OCI-LY1 (cell line): ENCODE measurements at regions not wholly inside any gene's neighbourhood (a gene's known extent, or its start where the extent isn't known, plus 50 kb on each side); places are given as distances from the start of the nearest gene placed in this dataset.

Source experiments
- H2AFZ ChIP-seq: fragments of 200-600 bp; sonication (generic), shearing (Covaris generic); 2 replicates; pipeline ENCODE4 v1.6.0; 2014; ENCODE audit warnings: antibody characterized with exemption, mild to moderate bottlenecking, low read length
- H3F3A ChIP-seq: fragments of 200-600 bp; sonication (generic), shearing (Covaris generic); 2 replicates; pipeline ENCODE4 v1.6.0; 2014; ENCODE audit warnings: mild to moderate bottlenecking, antibody characterized with exemption, low read length, moderate library complexity; ENCODE audit not compliant: insufficient read depth
- H3K27ac ChIP-seq: fragments of 200-600 bp; sonication (generic); 2 replicates; pipeline ENCODE4 v1.5.1; 2014; ENCODE audit warnings: low read length, mixed run types, mild to moderate bottlenecking, low read depth; ENCODE audit not compliant: poor library complexity, severe bottlenecking
- H3K27me3 ChIP-seq: fragments of 200-600 bp; sonication (generic); 2 replicates; pipeline ENCODE4 v1.6.0; 2014; ENCODE audit warnings: antibody characterized with exemption, mild to moderate bottlenecking, low read length, moderate library complexity; ENCODE audit not compliant: insufficient read depth
- H3K36me3 ChIP-seq: fragments of 200-600 bp; sonication (generic); 2 replicates; pipeline ENCODE4 v1.6.1; 2014; ENCODE audit warnings: mild to moderate bottlenecking, antibody characterized with exemption, low read length, moderate library complexity, mixed read lengths; ENCODE audit not compliant: insufficient read depth
- H3K4me1 ChIP-seq: fragments of 200-600 bp; sonication (generic); 2 replicates; pipeline ENCODE4 v1.5.1; 2014; ENCODE audit warnings: mild to moderate bottlenecking, low read length, moderate library complexity; ENCODE audit not compliant: insufficient read depth, severe bottlenecking
- H3K4me2 ChIP-seq: fragments of 200-600 bp; sonication (generic), shearing (Covaris generic); 2 replicates; pipeline ENCODE4 v1.6.1; 2014; ENCODE audit warnings: low read length
- H3K4me3 ChIP-seq: fragments of 200-600 bp; sonication (generic); 2 replicates; pipeline ENCODE4 v1.5.1; 2014; ENCODE audit warnings: low read length, low read depth, mild to moderate bottlenecking, mixed read lengths; ENCODE audit not compliant: poor library complexity, severe bottlenecking
- H3K79me2 ChIP-seq: fragments of 200-600 bp; shearing (Covaris generic); 2 replicates; pipeline ENCODE4 v1.6.1; 2016; ENCODE audit warnings: mixed run types, low read length, mixed read lengths; ENCODE audit not compliant: insufficient read depth
- H3K9ac ChIP-seq: fragments of 200-600 bp; sonication (generic), shearing (Covaris generic); 2 replicates; pipeline ENCODE4 v1.6.1; 2014; ENCODE audit warnings: mild to moderate bottlenecking, low read length, mixed read lengths
- H3K9me2 ChIP-seq: fragments of 200-600 bp; sonication (generic), shearing (Covaris generic); 2 replicates; pipeline ENCODE4 v1.6.1; 2014; ENCODE audit warnings: low read depth, mild to moderate bottlenecking, low read length, mixed read lengths
- H3K9me3 ChIP-seq: fragments of 200-600 bp; shearing (Covaris generic); 2 replicates; pipeline ENCODE4 v1.6.1; 2014; ENCODE audit warnings: low read length, mixed read lengths
- H4K20me1 ChIP-seq: fragments of 200-600 bp; sonication (generic), shearing (Covaris generic); 2 replicates; pipeline ENCODE4 v1.6.0; 2016; ENCODE audit warnings: mild to moderate bottlenecking, low read length; ENCODE audit not compliant: insufficient read depth
- EZH2 ChIP-seq: fragments of 200-600 bp; sonication (generic), shearing (Covaris generic); IDR thresholded peaks from 2 replicates; pipeline ENCODE4 v1.8.0; 2017; ENCODE audit warnings: borderline replicate concordance, mixed run types, mild to moderate bottlenecking, antibody characterized with exemption, low read length, moderate library complexity, mixed read lengths
- TF ChIP-seq, protein P1 (sequence below): fragments of 200-600 bp; sonication (generic), shearing (Covaris generic); IDR thresholded peaks from 2 replicates; pipeline ENCODE4 v1.5.1; 2017; ENCODE audit warnings: mild to moderate bottlenecking, antibody characterized with exemption, low read length, moderate library complexity, mixed read lengths

DNA sequence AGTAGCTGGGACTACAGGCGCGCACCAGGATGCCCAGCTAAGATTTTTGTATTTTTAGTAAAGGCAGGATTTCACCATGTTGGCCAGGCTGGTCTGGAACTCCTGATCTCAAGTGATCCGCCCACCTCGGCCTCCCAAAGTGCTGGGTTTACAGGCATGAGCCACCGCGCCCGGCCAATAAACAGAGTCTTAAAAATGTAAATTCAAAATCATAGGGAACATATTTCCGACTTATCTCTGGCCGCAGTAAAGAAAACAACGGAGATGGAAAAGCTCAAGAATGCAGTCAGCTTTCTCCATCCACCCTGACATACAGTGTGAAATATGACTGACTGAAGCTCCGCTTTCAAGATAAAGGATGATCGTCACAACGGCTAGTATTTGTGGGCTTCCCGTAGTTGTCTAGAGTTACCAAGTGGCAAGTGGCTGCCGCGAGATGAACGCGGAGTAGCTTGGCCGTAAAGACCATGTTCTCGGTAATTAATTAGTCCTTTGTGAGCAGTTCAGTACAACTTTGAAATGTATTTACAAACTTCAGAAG is 495.1 kb upstream of the FAT1 start:
- Histone ChIP-seq H3K9me3 (peaks cover 7% of the 10 kb centered on the region), H3K4me1 (no peaks in the 10 kb centered on the region), H3K4me2 (no peak overlapping the region), H3F3A (no peaks in the 10 kb centered on the region), H3K9ac (no peak overlapping the region), H3K79me2 (no peaks in the 10 kb centered on the region), H3K27me3 (no peaks in the 10 kb centered on the region), H3K27ac (no peak overlapping the region), H3K9me2 (no peaks in the 10 kb centered on the region), H3K36me3 (no peaks in the 10 kb centered on the region), H3K4me3 (no peak overlapping the region), H4K20me1 (no peaks in the 10 kb centered on the region), H2AFZ (no peak overlapping the region)
- no peak for TF ChIP-seq EZH2
- TF ChIP-seq, protein P1, sequence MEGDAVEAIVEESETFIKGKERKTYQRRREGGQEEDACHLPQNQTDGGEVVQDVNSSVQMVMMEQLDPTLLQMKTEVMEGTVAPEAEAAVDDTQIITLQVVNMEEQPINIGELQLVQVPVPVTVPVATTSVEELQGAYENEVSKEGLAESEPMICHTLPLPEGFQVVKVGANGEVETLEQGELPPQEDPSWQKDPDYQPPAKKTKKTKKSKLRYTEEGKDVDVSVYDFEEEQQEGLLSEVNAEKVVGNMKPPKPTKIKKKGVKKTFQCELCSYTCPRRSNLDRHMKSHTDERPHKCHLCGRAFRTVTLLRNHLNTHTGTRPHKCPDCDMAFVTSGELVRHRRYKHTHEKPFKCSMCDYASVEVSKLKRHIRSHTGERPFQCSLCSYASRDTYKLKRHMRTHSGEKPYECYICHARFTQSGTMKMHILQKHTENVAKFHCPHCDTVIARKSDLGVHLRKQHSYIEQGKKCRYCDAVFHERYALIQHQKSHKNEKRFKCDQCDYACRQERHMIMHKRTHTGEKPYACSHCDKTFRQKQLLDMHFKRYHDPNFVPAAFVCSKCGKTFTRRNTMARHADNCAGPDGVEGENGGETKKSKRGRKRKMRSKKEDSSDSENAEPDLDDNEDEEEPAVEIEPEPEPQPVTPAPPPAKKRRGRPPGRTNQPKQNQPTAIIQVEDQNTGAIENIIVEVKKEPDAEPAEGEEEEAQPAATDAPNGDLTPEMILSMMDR, result no peak

DNA sequence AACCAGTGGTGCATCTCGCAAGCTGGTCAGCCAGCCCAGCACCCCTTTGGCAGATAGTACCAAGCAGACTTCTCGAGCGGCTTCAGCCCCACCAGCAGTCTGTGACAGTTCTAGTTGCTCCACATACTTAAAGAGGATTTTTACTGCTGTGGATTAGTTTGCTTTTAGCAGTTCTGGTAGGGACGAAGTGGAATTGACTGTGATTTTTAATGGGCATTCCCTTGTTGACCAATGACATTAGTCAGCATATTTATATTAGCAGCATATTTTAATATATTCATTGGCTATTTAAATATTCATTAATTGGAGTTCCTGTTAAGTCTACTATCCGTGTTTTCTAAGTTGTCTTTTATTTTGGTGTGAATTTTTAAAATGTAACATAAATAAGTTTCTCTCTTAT is 500.9 kb upstream of the FAT1 start:
- Histone ChIP-seq H3K27ac (no peak overlapping the region), H3K4me3 (no peak overlapping the region), H3K4me2 (no peak overlapping the region), H3K4me1 (peaks cover 26% of the 10 kb centered on the region), H3K9me2 (no peaks in the 10 kb centered on the region), H3K27me3 (no peaks in the 10 kb centered on the region), H4K20me1 (no peaks in the 10 kb centered on the region), H3K9ac (no peak overlapping the region), H3K79me2 (no peaks in the 10 kb centered on the region), H3F3A (no peaks in the 10 kb centered on the region), H2AFZ (no peak overlapping the region), H3K36me3 (no peaks in the 10 kb centered on the region), H3K9me3 (no peaks in the 10 kb centered on the region; the same call in 1 of the 2 replicates)
- TF ChIP-seq EZH2, result no peak
- TF ChIP-seq, protein P1, result no peak

DNA sequence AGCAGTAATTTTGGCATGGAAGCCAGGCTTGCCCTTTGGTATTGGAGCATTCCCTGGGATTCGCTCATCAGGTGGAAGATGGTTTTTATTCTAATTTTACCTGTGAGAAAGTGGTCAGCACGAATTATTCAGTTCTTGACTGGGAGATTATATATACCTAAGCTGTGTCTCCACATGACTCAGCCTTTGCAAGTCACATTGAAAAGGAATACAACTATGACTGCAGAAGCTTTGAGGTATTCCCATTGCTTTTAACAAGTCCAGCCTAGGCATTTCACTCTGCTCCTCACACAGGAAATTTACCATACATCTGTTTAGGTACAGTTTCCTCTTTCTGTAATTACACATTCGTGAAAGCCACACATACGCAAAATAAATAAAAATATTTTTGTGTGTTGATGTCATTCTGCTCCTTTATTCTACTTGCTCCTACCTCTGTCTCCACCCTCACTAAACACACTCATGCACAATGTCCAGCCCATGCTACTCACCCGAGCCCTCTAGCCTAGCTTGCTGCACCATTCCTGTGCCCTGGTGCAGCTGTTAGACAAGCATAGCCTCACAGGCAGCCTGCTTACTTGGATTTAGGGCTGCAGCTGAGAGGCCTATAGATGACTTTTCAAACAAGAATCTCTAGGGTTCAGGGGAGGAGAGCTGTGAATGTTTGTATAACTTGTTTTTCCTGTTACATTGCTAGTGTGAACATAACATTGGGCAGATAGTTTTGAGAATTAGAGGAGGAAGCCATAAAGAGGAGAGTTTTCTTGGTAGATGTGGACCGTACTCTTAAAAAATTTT is 504.4 kb upstream of the FAT1 start:
- no peaks in the 10 kb centered on the region for H3K27me3 ChIP-seq
- H3K9me3 ChIP-seq, result peaks cover 3% of the 10 kb centered on the region; the same call in 1 of the 2 replicates
- H3K4me3 ChIP-seq, result no peak overlapping the region
- H3K79me2 ChIP-seq, result no peaks in the 10 kb centered on the region
- H2AFZ ChIP-seq, result peak overlapping the region; percentile 83
- H3F3A ChIP-seq, result no peaks in the 10 kb centered on the region
- no peaks in the 10 kb centered on the region for H3K36me3 ChIP-seq
- H3K27ac ChIP-seq, result peak overlapping the region; percentile 44
- no peaks in the 10 kb centered on the region for H3K9me2 ChIP-seq
- no peaks in the 10 kb centered on the region for H4K20me1 ChIP-seq
- H3K4me2 ChIP-seq, result peak overlapping the region; percentile 27
- peak overlapping the region; percentile 6; the same call in 1 of the 2 replicates for H3K9ac ChIP-seq
- TF ChIP-seq, protein P1, result no peak
- TF ChIP-seq EZH2, result no peak
- H3K4me1 ChIP-seq, result peaks cover 26% of the 10 kb centered on the region
